ENCODE measurements at regions not wholly inside any gene's neighbourhood (a gene's known extent, or its start where the extent isn't known, plus 50 kb on each side); places are given as distances from the start of the nearest gene placed in this dataset.

DNA sequence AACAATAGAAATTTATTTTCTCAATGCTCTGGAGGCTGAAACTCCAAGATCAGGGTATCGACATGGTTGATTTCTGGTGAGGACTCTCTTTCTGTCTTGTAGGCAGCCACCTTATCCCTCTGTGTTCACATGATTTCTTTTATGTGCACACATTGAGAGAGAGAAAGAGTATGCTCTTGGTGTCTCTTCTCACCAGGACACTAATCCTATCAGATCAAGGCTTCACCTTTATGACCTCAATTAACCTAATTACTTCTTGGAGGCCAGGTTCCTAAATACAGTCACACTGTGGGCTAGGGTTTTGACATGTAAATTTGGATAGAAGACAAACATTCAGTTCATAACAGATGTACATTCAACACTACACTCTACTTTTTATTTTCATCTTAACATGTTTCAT lies 1094.2 kb upstream of the ADGRL2 start:
- no peaks in the 10 kb centered on the region for H3F3A ChIP-seq (ENCODE audit: insufficient read depth, low read length, poor library complexity, severe bottlenecking)
- no peaks in the 10 kb centered on the region for H3K79me2 ChIP-seq (replicated peaks; ENCODE audit: insufficient read depth, low read length)
- no peaks in the 10 kb centered on the region for H3K36me3 ChIP-seq (ENCODE audit: insufficient read depth, low read length)

DNA sequence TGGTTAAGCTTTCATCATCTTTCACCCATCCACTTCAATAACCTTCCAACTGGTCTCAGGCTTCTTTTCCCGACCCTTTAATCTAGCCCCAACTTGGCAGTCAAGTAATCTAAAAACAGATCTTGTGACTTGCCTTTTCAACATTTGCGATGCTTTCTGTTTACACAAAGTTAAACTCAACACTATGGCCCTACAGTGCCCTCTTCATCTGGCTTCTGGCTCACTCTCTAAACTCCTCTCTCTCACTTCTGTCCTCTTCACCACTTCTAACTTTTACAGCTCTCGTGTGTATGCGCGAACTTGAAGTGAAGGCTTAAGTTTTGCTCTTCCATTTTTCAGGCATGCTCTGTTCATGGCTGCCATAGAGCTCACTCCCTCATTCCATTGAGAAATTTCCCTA lies 1122.3 kb upstream of the ADGRL2 start:
- no peak overlapping the region for H3K4me2 ChIP-seq (ENCODE audit: low read length)
- no peaks in the 10 kb centered on the region for H3K9me2 ChIP-seq (ENCODE audit: insufficient read depth, low read length)
- no peaks in the 10 kb centered on the region for H4K20me1 ChIP-seq (ENCODE audit: insufficient read depth)
- no peaks in the 10 kb centered on the region for H3K36me3 ChIP-seq (ENCODE audit: insufficient read depth, low read length)
- no peak overlapping the region for H2AFZ ChIP-seq (ENCODE audit: low read depth, low read length)
- H3F3A ChIP-seq (ENCODE audit: insufficient read depth, low read length, poor library complexity, severe bottlenecking) = no peaks in the 10 kb centered on the region
- TF ChIP-seq POLR2AphosphoS5 (IDR thresholded peaks at IDR 0.05) = no peak
- no peak for TF ChIP-seq SMC3 (conservative IDR thresholded peaks at IDR 0.05; ENCODE audit: poor library complexity)
- no peak for TF ChIP-seq EZH2 (IDR thresholded peaks at IDR 0.05; ENCODE audit: borderline replicate concordance, insufficient read depth, low read length, poor library complexity, severe bottlenecking)
- H3K9ac ChIP-seq (ENCODE audit: low read length) = no peak overlapping the region
- no peaks in the 10 kb centered on the region for H3K79me2 ChIP-seq (replicated peaks; ENCODE audit: insufficient read depth, low read length)
- H3K27ac ChIP-seq (ENCODE audit: low read length) = no peak overlapping the region
- no peaks in the 10 kb centered on the region for H3K27me3 ChIP-seq (ENCODE audit: insufficient read depth, low read depth, low read length)
- H3K9me3 ChIP-seq (ENCODE audit: low read length) = no peaks in the 10 kb centered on the region
- no peak overlapping the region for H3K4me3 ChIP-seq (ENCODE audit: low read length)

More for the DNA sequence above, 1094.2 kb upstream of the ADGRL2 start:
- H3K27me3 ChIP-seq (ENCODE audit: insufficient read depth, low read depth, low read length) = no peaks in the 10 kb centered on the region
- no peaks in the 10 kb centered on the region for H4K20me1 ChIP-seq (ENCODE audit: insufficient read depth)
- H3K27ac ChIP-seq (ENCODE audit: low read length) = no peak overlapping the region
- H3K4me3 ChIP-seq (ENCODE audit: low read length) = no peak overlapping the region
- H3K9me2 ChIP-seq (ENCODE audit: insufficient read depth, low read length) = no peaks in the 10 kb centered on the region
- no peaks in the 10 kb centered on the region for H3K9me3 ChIP-seq (ENCODE audit: low read length)
- H3K4me2 ChIP-seq (ENCODE audit: low read length) = no peak overlapping the region
- H3K9ac ChIP-seq (ENCODE audit: low read length) = no peak overlapping the region
- TF ChIP-seq TAF1 (IDR thresholded peaks at IDR 0.05; ENCODE audit: low read depth) = no peak
- TF ChIP-seq RAD21 (conservative IDR thresholded peaks at IDR 0.05) = no peak
- TF ChIP-seq SMC3 (conservative IDR thresholded peaks at IDR 0.05; ENCODE audit: poor library complexity) = no peak
- no peak for TF ChIP-seq MXI1 (conservative IDR thresholded peaks at IDR 0.05; ENCODE audit: poor library complexity, severe bottlenecking)
- TF ChIP-seq EP300 (conservative IDR thresholded peaks at IDR 0.05; ENCODE audit: poor library complexity, severe bottlenecking) = no peak
- TF ChIP-seq EZH2 (IDR thresholded peaks at IDR 0.05; ENCODE audit: borderline replicate concordance, insufficient read depth, low read length, poor library complexity, severe bottlenecking) = no peak
- H2AFZ ChIP-seq (ENCODE audit: low read depth, low read length) = no peak overlapping the region

DNA sequence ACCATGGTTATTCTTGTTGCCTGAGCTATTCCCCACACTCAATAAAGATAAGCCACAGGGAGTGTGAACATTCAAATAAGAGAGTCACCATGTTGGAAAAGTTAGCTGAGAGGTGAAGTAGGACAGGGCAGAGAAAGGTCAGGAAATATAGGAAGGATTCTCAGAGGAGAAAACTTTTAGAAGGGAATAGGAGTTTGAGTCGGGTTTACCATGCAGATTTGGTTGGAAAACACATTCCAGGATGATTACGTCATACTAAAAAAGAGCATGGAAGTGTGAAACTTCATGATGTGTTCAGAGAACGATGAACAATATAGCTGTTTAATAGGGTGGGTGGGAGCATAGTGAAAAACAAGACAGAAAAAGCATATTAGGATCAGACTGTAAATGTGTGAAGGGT lies 1125.3 kb upstream of the ADGRL2 start:
- Histone ChIP-seq H3K9ac (ENCODE audit: low read length) (no peak overlapping the region), H3K9me3 (ENCODE audit: low read length) (no peaks in the 10 kb centered on the region), H3K27ac (ENCODE audit: low read length) (no peak overlapping the region), H4K20me1 (ENCODE audit: insufficient read depth) (no peaks in the 10 kb centered on the region), H3K9me2 (ENCODE audit: insufficient read depth, low read length) (no peaks in the 10 kb centered on the region), H3K27me3 (ENCODE audit: insufficient read depth, low read depth, low read length) (no peaks in the 10 kb centered on the region), H3K79me2 (replicated peaks; ENCODE audit: insufficient read depth, low read length) (no peaks in the 10 kb centered on the region), H3F3A (ENCODE audit: insufficient read depth, low read length, poor library complexity, severe bottlenecking) (no peaks in the 10 kb centered on the region), H3K4me2 (ENCODE audit: low read length) (no peak overlapping the region), H3K4me3 (ENCODE audit: low read length) (no peak overlapping the region), H3K36me3 (ENCODE audit: insufficient read depth, low read length) (no peaks in the 10 kb centered on the region), H2AFZ (ENCODE audit: low read depth, low read length) (no peak overlapping the region)
- TF ChIP-seq RAD21 (conservative IDR thresholded peaks at IDR 0.05) (no peak), MXI1 (conservative IDR thresholded peaks at IDR 0.05; ENCODE audit: poor library complexity, severe bottlenecking) (no peak), EZH2 (IDR thresholded peaks at IDR 0.05; ENCODE audit: borderline replicate concordance, insufficient read depth, low read length, poor library complexity, severe bottlenecking) (no peak), EP300 (conservative IDR thresholded peaks at IDR 0.05; ENCODE audit: poor library complexity, severe bottlenecking) (no peak), POLR2AphosphoS5 (IDR thresholded peaks at IDR 0.05) (no peak), SMC3 (conservative IDR thresholded peaks at IDR 0.05; ENCODE audit: poor library complexity) (no peak), TAF1 (IDR thresholded peaks at IDR 0.05; ENCODE audit: low read depth) (no peak)
- TF ChIP-seq, protein P1, sequence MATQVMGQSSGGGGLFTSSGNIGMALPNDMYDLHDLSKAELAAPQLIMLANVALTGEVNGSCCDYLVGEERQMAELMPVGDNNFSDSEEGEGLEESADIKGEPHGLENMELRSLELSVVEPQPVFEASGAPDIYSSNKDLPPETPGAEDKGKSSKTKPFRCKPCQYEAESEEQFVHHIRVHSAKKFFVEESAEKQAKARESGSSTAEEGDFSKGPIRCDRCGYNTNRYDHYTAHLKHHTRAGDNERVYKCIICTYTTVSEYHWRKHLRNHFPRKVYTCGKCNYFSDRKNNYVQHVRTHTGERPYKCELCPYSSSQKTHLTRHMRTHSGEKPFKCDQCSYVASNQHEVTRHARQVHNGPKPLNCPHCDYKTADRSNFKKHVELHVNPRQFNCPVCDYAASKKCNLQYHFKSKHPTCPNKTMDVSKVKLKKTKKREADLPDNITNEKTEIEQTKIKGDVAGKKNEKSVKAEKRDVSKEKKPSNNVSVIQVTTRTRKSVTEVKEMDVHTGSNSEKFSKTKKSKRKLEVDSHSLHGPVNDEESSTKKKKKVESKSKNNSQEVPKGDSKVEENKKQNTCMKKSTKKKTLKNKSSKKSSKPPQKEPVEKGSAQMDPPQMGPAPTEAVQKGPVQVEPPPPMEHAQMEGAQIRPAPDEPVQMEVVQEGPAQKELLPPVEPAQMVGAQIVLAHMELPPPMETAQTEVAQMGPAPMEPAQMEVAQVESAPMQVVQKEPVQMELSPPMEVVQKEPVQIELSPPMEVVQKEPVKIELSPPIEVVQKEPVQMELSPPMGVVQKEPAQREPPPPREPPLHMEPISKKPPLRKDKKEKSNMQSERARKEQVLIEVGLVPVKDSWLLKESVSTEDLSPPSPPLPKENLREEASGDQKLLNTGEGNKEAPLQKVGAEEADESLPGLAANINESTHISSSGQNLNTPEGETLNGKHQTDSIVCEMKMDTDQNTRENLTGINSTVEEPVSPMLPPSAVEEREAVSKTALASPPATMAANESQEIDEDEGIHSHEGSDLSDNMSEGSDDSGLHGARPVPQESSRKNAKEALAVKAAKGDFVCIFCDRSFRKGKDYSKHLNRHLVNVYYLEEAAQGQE (IDR thresholded peaks at IDR 0.05; ENCODE audit: borderline replicate concordance) = no peak
- TF ChIP-seq, protein P2, sequence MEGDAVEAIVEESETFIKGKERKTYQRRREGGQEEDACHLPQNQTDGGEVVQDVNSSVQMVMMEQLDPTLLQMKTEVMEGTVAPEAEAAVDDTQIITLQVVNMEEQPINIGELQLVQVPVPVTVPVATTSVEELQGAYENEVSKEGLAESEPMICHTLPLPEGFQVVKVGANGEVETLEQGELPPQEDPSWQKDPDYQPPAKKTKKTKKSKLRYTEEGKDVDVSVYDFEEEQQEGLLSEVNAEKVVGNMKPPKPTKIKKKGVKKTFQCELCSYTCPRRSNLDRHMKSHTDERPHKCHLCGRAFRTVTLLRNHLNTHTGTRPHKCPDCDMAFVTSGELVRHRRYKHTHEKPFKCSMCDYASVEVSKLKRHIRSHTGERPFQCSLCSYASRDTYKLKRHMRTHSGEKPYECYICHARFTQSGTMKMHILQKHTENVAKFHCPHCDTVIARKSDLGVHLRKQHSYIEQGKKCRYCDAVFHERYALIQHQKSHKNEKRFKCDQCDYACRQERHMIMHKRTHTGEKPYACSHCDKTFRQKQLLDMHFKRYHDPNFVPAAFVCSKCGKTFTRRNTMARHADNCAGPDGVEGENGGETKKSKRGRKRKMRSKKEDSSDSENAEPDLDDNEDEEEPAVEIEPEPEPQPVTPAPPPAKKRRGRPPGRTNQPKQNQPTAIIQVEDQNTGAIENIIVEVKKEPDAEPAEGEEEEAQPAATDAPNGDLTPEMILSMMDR (IDR thresholded peaks at IDR 0.05; ENCODE audit: poor library complexity, severe bottlenecking) = no peak

Data from neural cell (in vitro differentiated cells).